IMR-90 (cell line): ENCODE measurements at regions not wholly inside any gene's neighbourhood (a gene's known extent, or its start where the extent isn't known, plus 50 kb on each side); places are given as distances from the start of the nearest gene placed in this dataset.

Source experiments
- ATAC-seq: fragments of 200-7000 bp; cut with Tn5 transposase; 2 replicates; pipeline ENCODE4 v1.9.1; 2020; ENCODE audit warnings: low read depth, mild to moderate bottlenecking, moderate library complexity
- BruUV-seq: library from RNA; stranded (reverse); fragments of 400-500 nt; replicated peaks from 2 replicates; lab custom pipeline; 2021; lab: Mats Ljungman, UMichigan
- CTCF ChIA-PET: fragments of 300-600 bp; formaldehyde crosslinking; extraction: SDS; loops from one replicate; lab custom pipeline; 2021; ENCODE audit warnings: antibody characterized with exemption; lab: Yijun Ruan, JAX
- POLR2A ChIA-PET: fragments of 300-600 bp; sonication (Branson Sonifier 250); formaldehyde crosslinking; loops from one replicate; lab custom pipeline; 2022; ENCODE audit warnings: antibody characterized with exemption; ENCODE audit not compliant: unreplicated experiment; lab: Charles Lee
- DNase-seq: peaks from one replicate; pipeline ENCODE4 v3.0.0; 2013
- H2AFZ ChIP-seq: replicated peaks from 2 replicates; pipeline ENCODE3; 2013; ENCODE audit warnings: low read length, mild to moderate bottlenecking; ENCODE audit not compliant: poor library complexity
- H2AK5ac ChIP-seq: 2 replicates; pipeline ENCODE4 v1.6.1; 2013; ENCODE audit warnings: low read depth, low read length, inconsistent platforms
- H2AK9ac ChIP-seq: replicated peaks from 2 replicates; pipeline ENCODE3; 2013; ENCODE audit warnings: mild to moderate bottlenecking, low read depth, low read length, moderate library complexity; ENCODE audit not compliant: poor library complexity
- H2BK120ac ChIP-seq: 2 replicates; pipeline ENCODE4 v1.6.1; 2013; ENCODE audit warnings: low read depth, low read length, inconsistent platforms
- H2BK15ac ChIP-seq: 3 replicates; pipeline ENCODE4 v1.6.1; 2013; ENCODE audit warnings: low read depth, low read length, inconsistent platforms
- H2BK20ac ChIP-seq: 2 replicates; pipeline ENCODE4 v1.6.1; 2013; ENCODE audit warnings: low read depth, mild to moderate bottlenecking, inconsistent platforms, low read length, moderate library complexity
- H2BK5ac ChIP-seq: 2 replicates; pipeline ENCODE4 v1.6.1; 2013; ENCODE audit warnings: mild to moderate bottlenecking, low read depth, low read length, inconsistent platforms; ENCODE audit not compliant: poor library complexity, severe bottlenecking
- H3K14ac ChIP-seq: replicated peaks from 2 replicates; pipeline ENCODE4 v1.6.1; 2013; ENCODE audit warnings: low read depth, low read length, inconsistent platforms
- H3K18ac ChIP-seq: 2 replicates; pipeline ENCODE4 v1.6.1; 2013; ENCODE audit warnings: low read depth, low read length, control low read depth
- H3K23ac ChIP-seq: 2 replicates; pipeline ENCODE4 v1.6.1; 2013; ENCODE audit warnings: low read depth, low read length, inconsistent platforms
- H3K27ac ChIP-seq: 2 replicates; pipeline ENCODE4 v1.5.1; 2013; ENCODE audit warnings: mild to moderate bottlenecking, control low read depth, low read length; ENCODE audit not compliant: insufficient read depth
- H3K27me3 ChIP-seq: 2 replicates; pipeline ENCODE4 v1.6.1; 2013; ENCODE audit warnings: low read length; ENCODE audit not compliant: control insufficient read depth, insufficient read depth
- H3K36me3 ChIP-seq: 2 replicates; pipeline ENCODE4 v1.6.1; 2013; ENCODE audit warnings: low read length, mixed read lengths; ENCODE audit not compliant: control insufficient read depth, insufficient read depth
- H3K4ac ChIP-seq: 2 replicates; pipeline ENCODE4 v1.6.1; 2013; ENCODE audit warnings: low read depth, low read length, inconsistent platforms
- H3K4me1 ChIP-seq: 2 replicates; pipeline ENCODE4 v1.6.1; 2013; ENCODE audit warnings: low read length, mixed read lengths; ENCODE audit not compliant: control insufficient read depth, insufficient read depth
- H3K4me2 ChIP-seq: 2 replicates; pipeline ENCODE4 v1.6.1; 2013; ENCODE audit warnings: low read depth, mild to moderate bottlenecking, control low read depth, low read length, moderate library complexity
- H3K4me3 ChIP-seq: 2 replicates; pipeline ENCODE4 v1.5.1; 2013; ENCODE audit warnings: low read depth, mild to moderate bottlenecking, control low read depth, low read length, moderate library complexity; ENCODE audit not compliant: insufficient read depth
- H3K56ac ChIP-seq: 2 replicates; pipeline ENCODE4 v1.6.1; 2013; ENCODE audit warnings: low read length, inconsistent platforms; ENCODE audit not compliant: insufficient read depth; ENCODE audit errors: extremely low read depth
- H3K79me1 ChIP-seq, 2 experiments: 2 replicates each; pipeline ENCODE4 v1.6.1; 2013; ENCODE audit warnings: low read length in 2 of 2, inconsistent platforms in 1 of 2, low read depth in 1 of 2
- H3K9ac ChIP-seq: 2 replicates; pipeline ENCODE4 v1.6.1; 2013; ENCODE audit warnings: low read depth, low read length, control low read depth
- H3K9me1 ChIP-seq: 2 replicates; pipeline ENCODE4 v1.6.1; 2013; ENCODE audit warnings: low read length, inconsistent platforms; ENCODE audit not compliant: insufficient read depth
- H3K9me3 ChIP-seq: 2 replicates; pipeline ENCODE4 v1.6.1; 2013; ENCODE audit warnings: low read length; ENCODE audit not compliant: control insufficient read depth, insufficient read depth
- H4K20me1 ChIP-seq: 2 replicates; pipeline ENCODE4 v1.6.1; 2013; ENCODE audit warnings: low read length, inconsistent platforms; ENCODE audit not compliant: insufficient read depth
- H4K5ac ChIP-seq: 2 replicates; pipeline ENCODE4 v1.6.1; 2013; ENCODE audit warnings: mild to moderate bottlenecking, low read depth, low read length, control low read depth
- H4K8ac ChIP-seq, 2 experiments: 2 replicates each; pipeline ENCODE4 v1.6.1; 2013; ENCODE audit warnings: low read depth in 2 of 2, low read length in 2 of 2, control low read depth in 1 of 2, inconsistent platforms in 1 of 2
- H4K91ac ChIP-seq: 2 replicates; pipeline ENCODE4 v1.6.1; 2013; ENCODE audit warnings: low read depth, low read length, inconsistent platforms; ENCODE audit not compliant: insufficient read depth
- BHLHE40 ChIP-seq: fragments of 150-350 bp; IDR thresholded peaks from 2 replicates; pipeline ENCODE4 v1.6.1; 2016; ENCODE audit warnings: mild to moderate bottlenecking, low read depth, low read length
- CHD1 ChIP-seq: IDR thresholded peaks from 2 replicates; pipeline ENCODE4 v1.6.1; 2012; ENCODE audit warnings: low read depth, low read length, improper control_type of control experiment
- ELK1 ChIP-seq: fragments of 150-350 bp; IDR thresholded peaks from 2 replicates; pipeline ENCODE4 v1.6.1; 2016; ENCODE audit warnings: low read depth, mild to moderate bottlenecking, low read length, moderate library complexity, borderline replicate concordance
- FOS ChIP-seq: fragments of 150-350 bp; IDR thresholded peaks from 2 replicates; pipeline ENCODE4 v1.6.1; 2016; ENCODE audit warnings: low read depth, low read length
- MAFK ChIP-seq: IDR thresholded peaks from 2 replicates; pipeline ENCODE4 v1.6.1; 2012; ENCODE audit warnings: low read depth, low read length, improper control_type of control experiment
- MAZ ChIP-seq: IDR thresholded peaks from 2 replicates; pipeline ENCODE4 v1.6.1; 2012; ENCODE audit warnings: low read depth, mild to moderate bottlenecking, low read length, improper control_type of control experiment, moderate library complexity, borderline replicate concordance
- MXI1 ChIP-seq: IDR thresholded peaks from 2 replicates; pipeline ENCODE4 v1.6.1; 2012; ENCODE audit warnings: low read depth, mild to moderate bottlenecking, low read length, moderate library complexity, borderline replicate concordance
- RAD21 ChIP-seq: IDR thresholded peaks from 2 replicates; pipeline ENCODE4 v1.6.1; 2012; ENCODE audit warnings: low read length, improper control_type of control experiment
- RCOR1 ChIP-seq: IDR thresholded peaks from 2 replicates; pipeline ENCODE4 v1.6.1; 2012; ENCODE audit warnings: mild to moderate bottlenecking, low read length, improper control_type of control experiment; ENCODE audit not compliant: insufficient replicate concordance
- RFX5 ChIP-seq: IDR thresholded peaks from 2 replicates; pipeline ENCODE4 v1.8.0; 2012; ENCODE audit warnings: low read depth, mild to moderate bottlenecking, low read length, moderate library complexity
- SMC3 ChIP-seq: fragments of 150-350 bp; IDR thresholded peaks from 2 replicates; pipeline ENCODE4 v1.6.1; 2016; ENCODE audit warnings: low read depth, mild to moderate bottlenecking, antibody characterized with exemption, low read length, moderate library complexity
- USF2 ChIP-seq: fragments of 150-350 bp; IDR thresholded peaks from 2 replicates; pipeline ENCODE4 v1.6.1; 2017; ENCODE audit warnings: mild to moderate bottlenecking, antibody characterized with exemption, low read length, low read depth
- WGBS, 2 experiments: methylation state at CpG; one replicate each; pipeline versions ENCODE4 v1.1.5 to v1.1.7; 2013; ENCODE audit warnings: missing lambda C conversion rate in 2 of 2; ENCODE audit not compliant: insufficient read length in 1 of 2; ENCODE audit errors: extremely low coverage in 2 of 2; 5-methylcytosine and 5-hydroxymethylcytosine counted together
- dilution Hi-C: fragments of 300-500 bp; cut with HindIII; formaldehyde crosslinking; loops from one replicate; pipeline ENCODE4 v1.14.3; 2018; ENCODE audit warnings: low sequenced_read_pairs; ENCODE audit not compliant: unreplicated experiment
- in situ Hi-C: fragments of 300-500 bp; cut with MboI; formaldehyde crosslinking; loops from 3 replicates; pipeline ENCODE4 v1.14.3; 2019; ENCODE audit warnings: low sequenced_read_pairs, inconsistent platforms, mixed read lengths
- intact Hi-C: fragments of 100-400 bp; cut with micrococcal nuclease; formaldehyde crosslinking; loops from 2 replicates; pipeline ENCODE4 v1.10.0; 2022

GRCh38 chr13:99652141-99652540 is 150.9 kb downstream of the TM9SF2 start:
- no peaks in the 10 kb centered on the region for H3K9me3 ChIP-seq
- H3K9me1 ChIP-seq = no peaks in the 10 kb centered on the region
- no peak overlapping the region for H2AFZ ChIP-seq
- no peak overlapping the region for H2BK120ac ChIP-seq
- POLR2A ChIA-PET = no interaction called here
- no CpG with 5 or more reads among the region's 1 CpG for WGBS, 2 experiments
- no peak overlapping the region for H2BK20ac ChIP-seq
- H4K91ac ChIP-seq = no peak overlapping the region
- intact Hi-C loops = no loop called here
- H3K14ac ChIP-seq = no peak overlapping the region
- no peak overlapping the region for H2BK15ac ChIP-seq
- H4K8ac ChIP-seq = no peak overlapping the region
- no peak overlapping the region for H3K18ac ChIP-seq
- dilution Hi-C loops = no loop called here
- no peaks in the 10 kb centered on the region for H4K20me1 ChIP-seq
- CTCF ChIA-PET = no interaction called here
- H3K27ac ChIP-seq = no peak overlapping the region
- no peak for ATAC-seq
- no peaks in the 10 kb centered on the region for H3K4me1 ChIP-seq
- peaks cover 22% of the 10 kb centered on the region for H3K27me3 ChIP-seq
- no TSS peak for BruUV-seq
- H3K56ac ChIP-seq = no peak overlapping the region
- in situ Hi-C loops = loop anchor here (10.0 to 25.0 kb wide), 4 partner anchors 583 to 1460 kb away; no protein-coding TSS in a partner anchor
- no peak for TF ChIP-seq FOS
- no peak for TF ChIP-seq RFX5
- no peak for TF ChIP-seq USF2
- no peak for TF ChIP-seq RCOR1
- no peak for TF ChIP-seq MXI1
- TF ChIP-seq MAFK = no peak
- TF ChIP-seq ELK1 = no peak
- no peak for TF ChIP-seq CHD1
- no peak for TF ChIP-seq MAZ
- no peak for TF ChIP-seq SMC3
- TF ChIP-seq RAD21 = no peak
- no peak for TF ChIP-seq BHLHE40
- H3K36me3 ChIP-seq = no peaks in the 10 kb centered on the region
- no peaks in the 10 kb centered on the region for H3K79me1 ChIP-seq
- no peak overlapping the region for H3K4me2 ChIP-seq
- no peak overlapping the region for H3K4ac ChIP-seq
- DNase-seq = no peak
- no peak overlapping the region for H2BK5ac ChIP-seq
- H3K4me3 ChIP-seq = no peak overlapping the region
- H3K9ac ChIP-seq = no peak overlapping the region
- H2AK5ac ChIP-seq = no peak overlapping the region
- H3K23ac ChIP-seq = no peak overlapping the region
- H4K5ac ChIP-seq = no peak overlapping the region
- H2AK9ac ChIP-seq = no peak overlapping the region
